PC-9 (cell line): ENCODE measurements at regions not wholly inside any gene's neighbourhood (a gene's known extent, or its start where the extent isn't known, plus 50 kb on each side); places are given as distances from the start of the nearest gene placed in this dataset.

Experiments used
- BruUV-seq: library from RNA; stranded (reverse); fragments of 400-500 nt; replicated peaks from 2 replicates; lab custom pipeline; 2021; lab: Mats Ljungman, UMichigan
- CTCF ChIA-PET: fragments of 300-600 bp; sonication (Branson Sonifier 250); formaldehyde crosslinking; loops from one replicate; lab custom pipeline; 2022; ENCODE audit warnings: antibody characterized with exemption; lab: Charles Lee
- POLR2A ChIA-PET: fragments of 300-600 bp; sonication (Branson Sonifier 250); formaldehyde crosslinking; loops from one replicate; lab custom pipeline; 2022; ENCODE audit warnings: antibody characterized with exemption; ENCODE audit not compliant: unreplicated experiment; lab: Charles Lee
- DNase-seq, 2 experiments: peaks; one replicate each; pipeline versions ENCODE4 v3.0.0 to v3.0.0-alpha.2; 2015 to 2022; ENCODE audit warnings: mixed read lengths in 1 of 2
- H2AFZ ChIP-seq: fragments of 200-600 bp; sonication (generic); 2 replicates; pipeline ENCODE4 v1.8.1; 2017; ENCODE audit warnings: antibody characterized with exemption
- H3F3A ChIP-seq: fragments of 200-600 bp; sonication (generic); 2 replicates; pipeline ENCODE4 v1.8.1; 2017; ENCODE audit warnings: antibody characterized with exemption, mild to moderate bottlenecking, low read depth; ENCODE audit not compliant: insufficient read depth
- H3K27ac ChIP-seq: fragments of 200-600 bp; sonication (generic); 2 replicates; pipeline ENCODE4 v1.6.1; 2016; ENCODE audit warnings: mixed run types
- H3K27me3 ChIP-seq: fragments of 200-600 bp; sonication (generic); 2 replicates; pipeline ENCODE4 v1.6.1; 2016; ENCODE audit warnings: low read depth, mixed run types; ENCODE audit not compliant: insufficient read depth
- H3K36me3 ChIP-seq: fragments of 200-600 bp; sonication (generic); 2 replicates; pipeline ENCODE4 v1.6.1; 2016; ENCODE audit warnings: low read depth, mixed run types
- H3K4me1 ChIP-seq: fragments of 200-600 bp; sonication (generic); replicated peaks from 2 replicates; pipeline ENCODE4 v1.6.1; 2016; ENCODE audit warnings: mixed run types; ENCODE audit not compliant: insufficient read depth
- H3K4me2 ChIP-seq: fragments of 200-600 bp; sonication (generic); 2 replicates; pipeline ENCODE4 v1.6.1; 2017; ENCODE audit warnings: mixed run types
- H3K4me3 ChIP-seq: fragments of 200-600 bp; sonication (generic); 2 replicates; pipeline ENCODE4 v1.6.1; 2016; ENCODE audit warnings: mixed run types
- H3K79me2 ChIP-seq: fragments of 200-600 bp; sonication (generic); 2 replicates; pipeline ENCODE4 v1.6.1; 2017; ENCODE audit warnings: low read depth, mixed run types
- H3K9me2 ChIP-seq: fragments of 200-600 bp; sonication (generic); 2 replicates; pipeline ENCODE4 v1.8.1; 2017; ENCODE audit warnings: mild to moderate bottlenecking; ENCODE audit not compliant: insufficient read depth
- H3K9me3 ChIP-seq: fragments of 200-600 bp; sonication (generic); 2 replicates; pipeline ENCODE4 v1.8.1; 2016; ENCODE audit warnings: low read depth; ENCODE audit not compliant: insufficient read depth
- H4K20me1 ChIP-seq: fragments of 200-600 bp; sonication (generic); 2 replicates; pipeline ENCODE4 v1.8.1; 2017; ENCODE audit not compliant: insufficient read depth
- CTCF ChIP-seq: fragments of 200-600 bp; sonication (generic); conservative IDR thresholded peaks from 2 replicates; pipeline ENCODE4 v1.6.1; 2017; ENCODE audit warnings: mixed run types, antibody characterized with exemption, mild to moderate bottlenecking, moderate library complexity
- EZH2 ChIP-seq: fragments of 200-600 bp; sonication (generic); IDR thresholded peaks from 2 replicates; pipeline ENCODE4 v1.8.0; 2017; ENCODE audit warnings: antibody characterized with exemption, low read depth
- intact Hi-C: fragments of 100-400 bp; cut with micrococcal nuclease; formaldehyde crosslinking; loops from one replicate; pipeline ENCODE4 v1.10.0; 2022; ENCODE audit not compliant: unreplicated experiment

- H3K9me2 ChIP-seq: no peaks in the 10 kb centered on the region
- no peak for DNase-seq
- no peak overlapping the region for H3K27ac ChIP-seq
- POLR2A ChIA-PET: no interaction called here
- no peaks in the 10 kb centered on the region for H3F3A ChIP-seq
- no peak for TF ChIP-seq EZH2
- no peak for TF ChIP-seq CTCF
- intact Hi-C loops: no loop called here
- no peaks in the 10 kb centered on the region for H3K4me1 ChIP-seq
- H4K20me1 ChIP-seq: no peaks in the 10 kb centered on the region
- CTCF ChIA-PET: no interaction called here
- H3K36me3 ChIP-seq: no peaks in the 10 kb centered on the region
- no peak overlapping the region for H3K4me3 ChIP-seq
- H2AFZ ChIP-seq: no peak overlapping the region
- no peaks in the 10 kb centered on the region for H3K79me2 ChIP-seq
- no peak overlapping the region for H3K4me2 ChIP-seq
- no peaks in the 10 kb centered on the region for H3K9me3 ChIP-seq
- BruUV-seq: no TSS peak
- H3K27me3 ChIP-seq: peaks cover 5% of the 10 kb centered on the region
Measured at GRCh38 chr7:33739286-33739685, 166.1 kb upstream of the BMPER start.

- no peaks in the 10 kb centered on the region for H3F3A ChIP-seq
- no peaks in the 10 kb centered on the region for H3K36me3 ChIP-seq
- H3K4me2 ChIP-seq: no peak overlapping the region
- H3K27ac ChIP-seq: no peak overlapping the region
- DNase-seq: no peak
- H2AFZ ChIP-seq: no peak overlapping the region
- H3K9me2 ChIP-seq: no peaks in the 10 kb centered on the region
- CTCF ChIA-PET: no interaction called here
- no peak for TF ChIP-seq CTCF
- TF ChIP-seq EZH2: no peak
- POLR2A ChIA-PET: no interaction called here
- H4K20me1 ChIP-seq: no peaks in the 10 kb centered on the region
- no TSS peak for BruUV-seq
- intact Hi-C loops: no loop called here
- no peaks in the 10 kb centered on the region for H3K9me3 ChIP-seq
- no peaks in the 10 kb centered on the region for H3K4me1 ChIP-seq
- H3K4me3 ChIP-seq: no peak overlapping the region
- peaks cover 8% of the 10 kb centered on the region; the same call in 1 of the 2 replicates for H3K27me3 ChIP-seq
- no peaks in the 10 kb centered on the region for H3K79me2 ChIP-seq
Measured at GRCh38 chr7:33742521-33742920, 162.8 kb upstream of the BMPER start.

- Histone ChIP-seq H3K27ac (no peak overlapping the region), H3K4me3 (no peak overlapping the region), H2AFZ (no peak overlapping the region), H3K4me2 (no peak overlapping the region), H3F3A (no peaks in the 10 kb centered on the region), H4K20me1 (no peaks in the 10 kb centered on the region), H3K9me3 (no peaks in the 10 kb centered on the region), H3K36me3 (no peaks in the 10 kb centered on the region), H3K79me2 (no peaks in the 10 kb centered on the region), H3K27me3 (peaks cover 8% of the 10 kb centered on the region; the same call in 1 of the 2 replicates), H3K9me2 (no peaks in the 10 kb centered on the region), H3K4me1 (no peaks in the 10 kb centered on the region)
- no peak for DNase-seq
- intact Hi-C loops: no loop called here
- TF ChIP-seq EZH2 (no peak), CTCF (no peak)
- no TSS peak for BruUV-seq
- ChIA-PET POLR2A (no interaction called here), CTCF (no interaction called here)
Measured at GRCh38 chr7:33742999-33743587, 162.2 kb upstream of the BMPER start.
